ENCODE measurements at regions not wholly inside any gene's neighbourhood (a gene's known extent, or its start where the extent isn't known, plus 50 kb on each side); places are given as distances from the start of the nearest gene placed in this dataset.
"Not testable (repeated sequence)": the region's sequence is repeated elsewhere in the genome, so short reads cannot be mapped to it uniquely, and the experiment has no call there.

DNA sequence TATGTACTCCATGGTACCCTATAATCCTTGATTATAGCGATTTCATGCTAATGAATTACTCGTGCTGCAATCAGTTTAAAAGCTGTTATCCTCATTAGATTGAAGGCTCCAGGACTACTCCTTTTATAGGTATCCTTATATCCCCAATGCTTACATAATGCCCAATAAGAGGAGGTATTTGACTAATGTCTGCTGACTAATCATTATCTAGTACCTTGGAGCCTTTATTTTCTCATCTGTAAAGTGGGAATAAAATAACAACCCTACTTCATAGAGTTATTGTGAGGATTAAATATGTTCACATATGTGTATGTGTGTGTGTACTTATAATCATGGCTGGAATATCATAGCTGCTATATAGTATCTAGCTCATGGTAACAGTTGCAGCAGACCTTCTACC lies 1031.5 kb downstream of the CDH11 start:
- DNase-seq: no peak

DNA sequence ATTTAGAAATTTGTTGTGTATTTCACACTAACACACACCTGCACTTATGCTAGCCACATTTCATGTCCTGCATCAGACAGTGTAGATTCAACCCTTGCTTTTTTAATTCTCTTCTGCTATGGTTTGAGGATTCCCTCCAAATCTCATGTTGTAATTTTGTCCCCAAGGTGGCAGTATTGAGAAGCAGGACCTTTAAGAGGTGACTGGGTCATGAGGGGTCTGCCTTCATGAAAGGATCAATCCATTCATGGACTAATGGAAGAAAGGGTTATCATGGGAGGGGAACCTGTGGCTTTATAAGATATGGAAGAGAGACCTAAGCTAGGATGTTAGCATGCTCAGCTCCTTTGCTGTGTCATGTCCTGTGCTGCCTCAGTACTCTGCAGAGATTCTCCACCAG lies 1032.2 kb downstream of the CDH11 start:
- no peak for DNase-seq

DNA sequence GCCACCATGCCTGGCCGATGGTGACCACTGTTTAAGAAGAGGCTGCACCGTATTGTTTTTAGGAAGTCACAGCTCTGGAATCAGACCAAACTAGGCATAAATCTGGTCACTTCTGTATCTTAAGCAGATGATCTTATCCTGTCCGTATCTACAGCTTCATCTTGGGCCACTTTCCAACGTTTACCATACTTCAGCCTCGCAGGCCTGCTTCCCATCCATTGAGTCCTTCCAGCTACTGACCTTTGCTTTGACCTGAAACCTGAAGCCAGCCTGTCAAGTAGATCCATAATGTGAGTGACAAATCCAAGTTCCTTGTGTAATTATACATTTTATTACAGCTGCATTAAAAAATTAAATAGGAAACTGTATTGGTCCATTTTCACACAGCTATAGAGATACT lies 1033.0 kb downstream of the CDH11 start:
- no peak for DNase-seq

DNA sequence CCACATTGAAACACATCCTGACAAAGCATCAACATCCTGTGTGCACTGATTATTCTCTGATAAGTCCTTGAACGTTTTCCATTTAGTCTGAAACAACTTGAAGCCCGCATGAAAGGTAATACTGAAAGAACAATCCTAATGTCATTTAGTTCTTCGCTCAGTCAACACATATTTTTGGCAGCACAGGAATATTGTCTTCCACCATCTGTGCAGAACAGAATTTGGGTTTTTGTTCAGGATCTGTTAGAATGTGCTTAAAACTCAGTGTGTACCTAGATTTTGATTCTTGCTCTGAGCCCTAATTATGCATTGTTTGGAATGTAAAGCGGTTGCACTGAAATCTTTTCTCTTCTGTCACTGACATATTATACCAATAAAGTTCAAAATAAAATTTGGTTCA lies 1036.6 kb downstream of the CDH11 start:
- DNase-seq: no peak

DNA sequence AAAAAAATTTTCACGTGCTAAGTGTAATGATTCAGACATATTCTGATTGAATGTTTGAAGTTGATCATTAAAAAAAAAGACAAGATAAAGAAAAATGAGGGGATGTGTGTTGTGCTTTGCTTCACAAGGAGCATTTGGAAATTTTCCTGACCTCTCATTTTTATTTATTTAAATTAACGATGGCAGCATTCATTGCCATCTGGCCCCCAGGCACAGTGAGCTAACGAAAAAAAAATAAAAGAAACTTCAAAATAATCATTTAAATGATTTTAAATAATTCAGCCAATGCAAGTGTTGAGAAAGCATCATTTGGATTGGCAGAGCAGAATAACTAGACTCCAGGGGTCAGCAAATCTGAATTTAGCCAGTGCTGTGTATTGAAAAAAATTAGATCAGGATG lies 1037.2 kb downstream of the CDH11 start:
- DNase-seq: no peak

DNA sequence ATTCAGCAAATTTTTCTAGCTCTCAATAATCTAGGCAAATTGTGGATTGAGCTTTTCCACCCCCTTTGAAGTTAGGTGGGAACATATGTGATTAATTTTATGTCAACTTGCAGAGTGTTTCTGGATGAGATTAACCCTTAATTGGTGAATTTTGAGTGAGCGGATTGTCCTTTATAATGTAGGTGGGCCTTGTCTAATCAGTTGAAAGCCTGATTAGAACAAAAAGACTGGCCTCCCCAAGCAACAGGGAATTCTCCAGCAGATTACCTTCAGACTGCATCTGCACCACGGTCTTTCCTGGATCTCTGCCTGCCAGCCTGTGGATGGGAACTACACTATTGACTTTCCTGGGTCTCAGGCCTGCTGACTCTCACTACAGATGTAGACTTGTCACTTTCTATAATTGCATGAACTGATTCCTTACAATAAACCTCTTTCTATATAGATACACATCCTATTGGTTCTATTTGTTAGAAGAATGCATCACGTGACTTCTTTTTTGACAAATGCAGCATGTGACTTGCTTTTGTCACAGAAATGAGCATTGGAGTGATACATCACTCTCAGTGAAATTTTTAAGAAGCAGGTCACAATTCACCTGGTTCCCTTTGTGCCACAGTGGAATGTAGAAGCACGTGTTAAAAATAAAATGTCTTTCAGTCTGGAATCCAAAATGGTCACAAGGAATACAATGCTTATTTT lies 1038.3 kb downstream of the CDH11 start:
- DNase-seq: no peak

DNA sequence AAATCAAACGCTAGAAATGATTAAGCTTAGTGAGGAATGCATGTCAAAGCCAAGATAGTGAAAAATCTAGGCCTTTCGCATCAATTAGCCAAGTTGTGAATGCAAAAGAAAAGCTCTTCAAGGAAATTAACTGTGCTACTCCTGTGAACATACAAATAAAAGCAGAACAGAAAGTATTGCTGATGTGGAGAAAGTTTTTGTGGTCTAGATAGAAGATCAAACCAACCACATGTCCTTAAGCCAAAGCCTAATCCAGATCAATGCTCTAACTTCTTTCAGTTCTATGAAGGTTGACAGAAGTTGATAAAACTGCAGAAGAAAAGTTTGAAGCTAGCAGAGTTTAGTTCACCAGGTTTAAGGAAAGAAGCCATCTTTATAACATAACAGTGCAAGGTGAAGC lies 1044.6 kb downstream of the CDH11 start:
- no peak for DNase-seq

DNA sequence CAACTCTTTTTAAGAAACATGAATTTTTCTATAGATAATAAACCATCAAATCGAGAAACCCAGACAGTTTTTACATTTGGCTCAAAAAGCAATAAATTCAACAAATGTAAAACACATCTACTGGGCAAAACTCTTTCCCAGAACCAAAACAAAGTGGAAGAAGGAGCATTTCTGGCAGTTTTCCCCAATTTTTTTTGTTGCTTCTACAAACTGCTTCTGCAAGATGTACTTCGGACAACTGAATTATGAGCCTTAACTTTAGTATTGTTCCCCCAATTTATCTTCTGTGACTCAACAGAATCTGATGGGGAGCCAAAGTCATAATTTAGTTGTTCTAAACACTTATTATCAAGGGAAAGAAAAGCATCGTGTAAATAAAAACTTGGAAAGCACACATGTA lies 1047.2 kb downstream of the CDH11 start:
- DNase-seq: no peak

DNA sequence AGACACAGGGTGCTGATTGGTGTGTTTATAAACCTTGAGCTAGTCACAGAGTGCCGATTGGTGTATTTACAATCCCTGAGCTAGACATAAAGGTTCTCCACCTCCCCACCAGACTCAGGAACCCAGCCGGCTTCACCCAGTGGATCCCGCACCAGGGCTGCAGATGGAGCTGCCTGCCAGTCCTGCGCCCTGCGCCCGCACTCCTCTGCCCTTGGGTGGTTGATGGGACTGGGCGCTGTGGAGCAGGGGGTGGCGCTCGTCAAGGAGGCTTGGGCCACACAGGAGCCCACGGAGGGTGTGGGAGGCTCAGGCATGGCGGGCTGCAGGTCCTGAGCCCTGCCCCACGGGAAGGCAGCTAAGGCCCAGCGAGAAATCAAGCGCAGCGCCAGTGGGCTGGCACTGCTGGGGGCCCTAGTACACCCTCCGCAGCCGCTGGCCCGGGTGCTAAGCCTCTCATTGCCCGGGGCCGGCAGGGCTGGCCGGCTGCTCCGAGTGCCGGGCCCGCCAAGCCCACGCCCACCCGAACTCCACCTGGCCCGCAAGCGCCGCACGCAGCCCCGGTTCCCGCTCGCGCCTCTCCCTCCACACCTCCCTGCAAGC lies 1049.6 kb downstream of the CDH11 start:
- not testable (repeated sequence) for DNase-seq

DNA sequence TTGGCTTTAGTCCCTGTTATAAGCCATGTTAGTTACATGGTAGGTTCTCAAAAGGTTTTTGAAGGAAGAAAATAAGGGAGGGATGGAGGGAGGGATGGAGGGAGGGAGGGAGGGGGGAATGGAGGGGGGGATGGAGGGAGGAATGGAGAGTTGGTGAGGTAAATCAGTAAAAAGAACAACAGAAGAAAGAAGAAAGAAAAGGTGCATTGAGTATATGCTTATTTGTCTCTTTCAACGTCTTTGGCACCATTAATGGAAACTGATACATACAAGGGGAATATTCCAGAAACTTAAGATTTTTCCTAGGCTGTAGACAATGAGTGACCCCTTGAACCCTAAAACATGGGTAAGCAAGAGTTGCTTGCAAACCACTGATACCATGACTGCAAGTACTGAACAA lies 1056.3 kb downstream of the CDH11 start:
- no peak for DNase-seq

DNA sequence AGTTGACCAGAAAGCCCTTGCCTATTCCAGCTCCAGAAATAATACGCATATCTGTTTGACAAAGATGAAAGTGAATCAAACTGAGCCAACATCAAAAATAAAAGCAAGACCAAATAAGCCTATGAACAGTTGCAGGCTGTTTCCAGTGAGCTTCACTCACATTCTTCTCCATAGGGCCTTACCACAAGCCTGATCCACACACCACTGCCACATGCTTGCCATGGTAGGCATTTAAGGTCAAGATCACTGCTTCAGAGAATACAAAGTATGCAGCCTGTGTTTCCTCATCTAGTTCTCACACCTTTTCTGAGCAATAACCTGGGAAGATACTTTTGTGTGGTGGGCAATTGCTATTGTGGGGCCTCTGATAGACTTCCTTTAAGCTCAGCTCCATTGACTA lies 1060.2 kb downstream of the CDH11 start:
- DNase-seq: no peak

DNA sequence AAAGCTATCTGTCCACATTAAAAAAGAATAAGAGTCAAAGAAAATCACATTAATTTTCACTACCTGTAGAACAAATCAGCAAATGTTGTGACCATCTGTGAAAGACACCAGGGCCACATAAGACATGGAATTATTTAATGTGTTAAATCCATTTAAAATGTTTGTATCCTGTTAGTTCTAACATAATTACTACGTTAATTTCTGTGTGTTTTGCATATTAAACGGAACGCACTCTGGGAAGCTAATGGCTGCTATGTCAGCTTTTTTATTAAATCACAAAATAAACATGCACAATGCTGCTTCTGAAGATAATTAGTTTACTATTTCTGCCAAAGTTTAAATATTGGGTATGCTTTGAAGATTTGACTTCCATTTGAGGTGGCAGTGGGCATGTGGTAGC lies 1061.2 kb downstream of the CDH11 start:
- DNase-seq: no peak

DNA sequence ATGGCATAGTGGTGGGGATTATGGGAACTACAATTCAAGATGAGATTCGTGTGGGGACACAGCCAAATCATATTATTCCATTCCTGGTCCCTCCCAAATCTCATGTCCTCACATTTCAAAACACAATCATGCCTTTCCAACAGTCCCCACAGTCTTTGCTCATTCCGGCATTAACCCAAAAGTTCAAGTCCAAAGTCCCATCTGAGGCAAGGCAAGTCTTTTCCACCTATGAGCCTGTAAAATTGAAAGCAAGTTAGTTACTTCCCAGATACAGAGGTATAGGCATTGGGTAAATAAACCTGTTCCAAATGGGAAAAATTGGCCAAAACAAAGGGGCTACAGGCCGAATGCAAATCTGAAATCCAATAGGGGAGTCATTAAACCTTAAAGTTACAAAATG lies 1063.2 kb downstream of the CDH11 start:
- DNase-seq: no peak

DNA sequence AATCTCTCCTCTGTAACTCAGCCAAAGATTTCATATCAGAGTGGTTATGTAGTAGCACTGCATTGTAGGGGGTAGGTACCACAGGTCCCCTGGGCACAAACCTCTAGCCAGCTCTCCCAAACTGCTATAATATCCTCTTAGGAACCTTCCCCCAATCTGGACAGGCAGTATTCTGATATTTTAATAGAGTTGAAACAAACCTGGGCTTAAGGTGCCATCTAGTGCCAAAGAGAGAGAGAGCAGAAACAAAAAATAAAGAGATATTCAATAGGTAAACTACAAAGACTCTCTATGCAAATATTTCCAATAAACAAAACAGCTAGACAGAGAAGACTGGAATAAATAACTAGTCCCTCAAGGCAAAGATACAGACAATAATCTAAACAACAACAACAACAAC lies 1070.0 kb downstream of the CDH11 start:
- no peak for DNase-seq

DNA sequence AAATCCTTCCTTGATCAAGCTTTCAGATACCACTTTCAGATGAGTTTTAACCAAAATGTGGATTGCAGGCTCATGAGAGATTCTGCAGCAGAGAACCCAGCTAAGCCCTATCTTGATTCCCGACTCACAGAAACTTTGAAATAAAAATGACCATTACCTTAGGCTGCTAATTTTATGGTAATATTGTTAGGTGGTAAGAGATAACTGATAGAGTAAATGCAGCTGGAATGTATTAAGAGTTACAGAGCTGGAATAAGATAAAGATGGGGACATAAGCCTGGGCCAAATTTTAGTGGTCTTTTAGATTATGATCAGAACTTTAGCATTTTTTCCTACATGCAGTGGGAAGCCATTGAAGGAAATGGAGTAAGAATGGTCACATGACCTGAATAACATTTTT lies 1074.0 kb downstream of the CDH11 start:
- no peak for DNase-seq

DNA sequence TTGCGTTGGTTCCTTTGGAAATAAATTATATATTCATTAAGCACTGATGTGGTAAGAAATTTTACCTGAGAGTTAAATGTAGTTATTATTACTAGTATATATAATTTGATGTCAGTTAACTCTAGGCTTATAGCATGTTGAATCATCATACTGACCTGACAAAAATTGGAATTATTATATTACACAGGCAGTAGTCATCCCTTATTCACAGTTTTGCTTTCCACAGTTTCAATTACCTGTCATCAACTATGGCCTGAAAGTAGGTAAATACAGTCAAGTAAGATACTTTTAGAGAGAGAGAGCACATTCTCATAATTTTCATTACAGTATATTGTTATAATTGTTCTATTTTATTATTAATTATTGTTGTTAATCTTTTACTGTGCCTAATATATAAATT lies 1074.7 kb downstream of the CDH11 start:
- DNase-seq: no peak

DNA sequence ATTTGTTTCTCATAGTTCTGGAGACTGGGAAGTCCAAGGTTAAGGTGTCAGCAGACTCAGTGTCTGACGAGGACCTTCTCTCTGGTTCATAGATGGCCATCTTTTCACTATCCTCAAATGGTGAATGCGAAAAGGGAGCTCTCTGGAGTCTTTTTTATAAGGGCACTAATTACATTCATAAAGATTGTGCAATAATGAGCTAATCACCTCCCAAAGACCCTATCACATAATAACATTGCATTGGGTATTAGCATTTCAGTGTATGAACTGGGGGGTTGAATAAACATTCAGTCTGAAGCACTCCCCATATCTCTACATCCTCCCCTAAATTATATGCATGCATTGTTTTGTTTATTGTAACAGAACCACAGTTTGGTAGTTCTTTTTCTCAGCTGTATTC lies 1086.5 kb downstream of the CDH11 start:
- DNase-seq: no peak

DNA sequence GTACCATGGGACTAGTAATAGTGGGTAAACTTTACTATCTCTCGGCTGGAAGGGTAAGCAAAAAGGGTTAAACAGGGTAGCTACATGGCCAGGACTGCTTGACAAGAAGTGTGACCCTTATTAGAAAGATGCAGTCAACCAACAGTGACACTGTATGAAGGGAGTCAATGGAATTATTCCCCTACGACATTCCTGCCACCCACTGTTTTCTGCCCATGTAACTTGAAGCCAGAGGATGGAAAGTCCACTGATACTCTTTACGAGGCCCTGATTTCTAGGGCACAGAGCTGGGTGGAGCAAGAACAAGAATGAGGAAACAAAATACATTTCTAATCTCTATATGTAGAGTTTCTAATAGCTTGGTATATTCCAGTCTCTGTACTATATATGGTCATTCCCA lies 1102.5 kb downstream of the CDH11 start:
- DNase-seq: no peak

DNA sequence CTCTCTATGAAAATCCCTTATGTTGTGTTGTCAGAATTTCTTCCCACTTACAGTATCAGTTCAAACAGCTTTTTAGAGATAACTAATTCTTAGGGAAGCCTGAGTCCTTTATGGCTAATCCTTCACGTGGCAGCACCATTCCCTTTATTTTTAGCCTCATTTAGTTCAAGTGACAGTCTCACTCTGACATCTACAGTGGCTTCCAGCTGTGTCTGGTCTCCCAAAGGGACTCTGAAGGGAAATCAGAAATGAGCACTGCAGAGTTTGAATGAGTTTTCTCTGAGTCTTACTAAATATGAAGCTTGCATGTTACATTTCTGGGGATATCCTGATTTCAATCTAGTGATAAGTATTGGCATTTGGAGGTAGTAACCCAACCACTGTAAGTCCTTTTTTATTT lies 1104.1 kb downstream of the CDH11 start:
- no peak for DNase-seq

DNA sequence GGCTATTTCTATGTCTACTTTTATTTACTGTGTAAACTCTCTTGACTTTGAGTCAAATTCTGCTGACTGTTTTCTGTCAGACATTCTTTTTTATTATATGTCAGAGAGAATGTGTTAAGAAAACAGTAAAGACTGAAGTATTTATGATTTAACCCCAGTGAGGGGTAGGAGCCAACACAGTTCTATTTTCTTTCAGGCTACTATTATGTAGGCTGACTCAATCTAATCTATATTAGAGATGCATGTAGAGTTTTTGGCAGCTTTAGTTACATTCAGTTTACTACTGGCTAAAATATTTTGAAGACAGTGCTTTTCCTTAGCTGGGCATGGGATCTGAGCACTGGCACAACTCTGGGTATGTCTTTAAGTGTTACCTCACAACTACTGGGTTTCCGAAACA lies 1108.0 kb downstream of the CDH11 start:
- DNase-seq: no peak

DNA sequence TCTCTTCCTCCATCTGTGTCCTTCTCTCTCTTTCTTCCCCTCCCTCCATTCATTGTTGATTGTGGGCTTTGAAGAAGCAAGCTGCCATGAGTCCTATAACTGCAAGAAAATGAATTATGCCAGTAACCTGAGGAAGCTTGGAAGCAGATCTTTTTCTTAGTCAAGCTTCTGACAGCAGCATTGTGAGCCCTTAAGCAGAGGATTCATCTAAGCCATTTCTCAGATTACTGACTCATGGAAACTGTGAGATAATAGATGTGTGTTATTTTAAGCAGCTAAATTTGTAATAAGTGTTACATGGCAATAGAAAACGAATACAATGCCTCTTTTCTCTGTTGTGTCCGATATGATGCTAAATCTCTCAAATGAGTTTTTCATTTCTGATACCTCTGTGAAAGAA lies 1109.7 kb downstream of the CDH11 start:
- DNase-seq: no peak

DNA sequence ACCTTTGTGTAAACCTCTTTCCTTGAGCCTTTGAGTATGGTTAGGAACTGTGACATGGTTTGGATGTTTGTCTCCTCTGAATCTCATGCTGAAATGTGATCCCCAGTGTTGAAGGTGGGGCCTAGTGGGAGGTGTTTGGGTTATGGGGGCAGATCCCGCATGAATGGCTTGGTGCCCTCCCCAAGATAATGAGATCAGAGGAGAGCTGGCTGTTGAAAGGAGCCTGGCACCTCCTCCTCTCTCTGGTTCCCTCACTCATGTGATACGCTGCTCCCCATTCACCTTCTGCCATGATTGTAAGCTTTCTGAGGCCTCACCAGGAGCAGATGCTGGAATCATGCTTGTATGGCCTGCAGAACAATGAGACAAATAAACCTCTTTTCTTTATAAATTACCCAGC lies 1110.2 kb downstream of the CDH11 start:
- DNase-seq: no peak

DNA sequence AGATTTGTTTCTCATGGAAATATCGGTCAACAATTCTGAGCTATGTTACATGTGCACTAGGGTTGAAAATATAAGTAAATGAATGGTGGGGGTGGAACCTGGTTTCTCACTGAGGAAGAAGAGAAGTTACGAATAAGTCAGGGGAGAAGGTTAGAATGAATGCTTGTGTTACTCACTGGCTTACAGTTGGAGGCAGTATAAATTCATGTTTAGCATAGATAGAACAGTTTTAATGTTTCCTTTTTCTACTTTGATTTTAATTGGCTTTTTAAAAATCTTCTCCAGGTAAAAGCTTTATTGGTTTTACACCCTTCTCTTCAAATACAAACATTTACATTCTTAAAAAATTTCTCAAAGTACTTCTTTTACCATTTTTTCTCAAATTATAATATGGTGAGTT lies 1113.7 kb downstream of the CDH11 start:
- no peak for DNase-seq

DNA sequence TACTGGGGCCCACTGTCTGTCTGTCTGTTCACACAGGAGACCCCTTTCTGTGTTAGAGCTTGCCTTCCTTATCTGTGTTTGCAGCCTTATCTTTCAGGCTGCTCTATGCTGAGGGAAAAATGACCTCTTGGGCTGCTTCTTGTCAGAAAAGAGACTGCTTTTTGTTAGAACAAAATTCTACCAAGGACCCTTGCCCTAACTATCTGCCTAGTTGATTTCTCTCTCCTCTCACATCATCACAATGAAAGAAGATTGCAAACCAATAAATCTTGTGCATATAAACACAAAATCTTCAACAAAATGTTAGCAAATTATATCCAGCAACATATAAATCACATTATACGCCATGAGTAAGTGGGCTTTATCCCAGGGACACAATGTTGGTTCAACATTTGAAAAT lies 1117.7 kb downstream of the CDH11 start:
- no peak for DNase-seq

DNA sequence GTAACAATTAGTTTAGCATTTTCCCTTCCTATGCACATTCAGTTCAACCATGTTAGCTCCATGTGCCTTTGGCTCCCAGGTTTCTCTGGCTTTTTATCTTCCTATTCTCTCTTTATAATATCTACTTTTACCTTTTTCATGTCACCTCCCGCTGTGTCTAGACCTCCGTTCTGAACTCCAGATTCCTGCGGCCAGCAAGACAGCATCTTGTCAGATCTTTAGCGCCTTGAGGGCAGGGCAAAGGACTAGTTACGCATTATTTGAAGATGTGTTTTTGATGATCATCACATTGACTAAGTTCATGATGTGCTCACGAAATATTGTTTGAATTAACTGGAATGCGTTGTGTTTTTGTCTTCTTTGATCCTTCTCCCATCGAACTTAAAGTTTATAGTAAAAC lies 1126.8 kb downstream of the CDH11 start:
- DNase-seq: no peak
